ENCODE measurements at regions not wholly inside any gene's neighbourhood (a gene's known extent, or its start where the extent isn't known, plus 50 kb on each side); places are given as distances from the start of the nearest gene placed in this dataset.

DNA sequence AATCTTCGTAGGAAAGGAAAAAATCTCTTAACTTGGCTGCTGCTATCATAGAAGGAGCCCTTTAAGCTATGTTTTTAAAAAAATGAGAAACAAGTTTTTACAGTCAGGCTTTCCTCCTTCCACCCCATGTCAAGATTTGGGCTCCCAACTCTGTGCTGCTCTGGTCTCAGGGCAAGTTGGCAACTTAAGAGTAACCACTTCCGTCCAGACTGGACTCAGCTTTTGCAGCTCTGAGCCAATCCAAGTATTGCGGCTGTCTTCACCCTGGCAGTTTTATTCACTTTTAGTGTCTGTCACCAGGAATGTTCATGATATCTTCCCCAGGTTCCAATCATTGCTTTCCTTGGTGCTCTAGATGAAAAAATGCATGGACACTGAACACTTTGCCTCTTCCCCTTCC lies 115.9 kb upstream of the GAS1 start:
- no peaks in the 10 kb centered on the region for H3K9me3 ChIP-seq (ENCODE audit: low read depth)
- H3K27me3 ChIP-seq: no peaks in the 10 kb centered on the region
- H3K4me1 ChIP-seq (ENCODE audit: insufficient read depth): no peaks in the 10 kb centered on the region
- no peaks in the 10 kb centered on the region for H3K79me2 ChIP-seq
- H4K20me1 ChIP-seq (ENCODE audit: insufficient read depth, poor library complexity, severe bottlenecking): no peaks in the 10 kb centered on the region
- no peak for DNase-seq (ENCODE audit: low spot score)
- H3K27ac ChIP-seq: no peak overlapping the region
- no peak overlapping the region for H2AFZ ChIP-seq
- 95% methylated on average over 3 of the region's 3 CpGs for WGBS (ENCODE audit: low lambda C conversion rate, missing lambda C conversion rate)
- TF ChIP-seq EZH2phosphoT487 (IDR thresholded peaks at IDR 0.05; ENCODE audit: low read depth, severe bottlenecking, unreplicated experiment) (no peak), CTCF (IDR thresholded peaks at IDR 0.05; ENCODE audit: poor library complexity) (no peak), EZH2 (IDR thresholded peaks at IDR 0.05; ENCODE audit: borderline replicate concordance) (no peak)
- no peaks in the 10 kb centered on the region for H3K36me3 ChIP-seq (replicated peaks; ENCODE audit: insufficient read depth, low read depth)
- H3K4me2 ChIP-seq: no peak overlapping the region
- no peak overlapping the region for H3K4me3 ChIP-seq
- no peaks in the 10 kb centered on the region for H3K9me2 ChIP-seq (replicated peaks; ENCODE audit: insufficient read depth)

DNA sequence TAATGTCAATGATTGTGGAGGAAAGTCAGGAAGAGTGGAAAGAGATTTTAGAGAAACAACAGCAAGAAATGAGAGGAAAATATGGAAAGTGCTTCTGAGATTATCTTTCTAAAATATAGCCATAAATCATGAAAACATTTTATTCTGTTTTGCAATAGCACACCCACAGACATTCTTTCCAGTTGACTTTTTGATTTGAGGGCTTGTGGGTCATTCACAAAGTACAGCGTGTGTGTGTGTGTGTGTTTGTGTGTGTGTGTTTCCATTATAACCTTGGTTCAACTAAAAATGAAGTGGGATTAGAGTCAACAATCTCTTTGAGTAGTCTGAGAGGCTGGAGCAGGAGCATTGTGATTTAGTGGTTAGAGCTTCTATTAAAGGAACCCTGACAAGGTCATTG lies 116.6 kb upstream of the GAS1 start:
- H3K79me2 ChIP-seq: no peaks in the 10 kb centered on the region
- H3K9me2 ChIP-seq (replicated peaks; ENCODE audit: insufficient read depth): no peaks in the 10 kb centered on the region
- no peak overlapping the region for H3K4me2 ChIP-seq
- H4K20me1 ChIP-seq (ENCODE audit: insufficient read depth, poor library complexity, severe bottlenecking): no peaks in the 10 kb centered on the region
- H3K36me3 ChIP-seq (replicated peaks; ENCODE audit: insufficient read depth, low read depth): no peaks in the 10 kb centered on the region
- H3K27ac ChIP-seq: no peak overlapping the region
- H3K9me3 ChIP-seq (ENCODE audit: low read depth): no peaks in the 10 kb centered on the region
- H3K4me3 ChIP-seq: no peak overlapping the region
- H2AFZ ChIP-seq: no peak overlapping the region
- TF ChIP-seq EZH2 (IDR thresholded peaks at IDR 0.05; ENCODE audit: borderline replicate concordance) (no peak), CTCF (IDR thresholded peaks at IDR 0.05; ENCODE audit: poor library complexity) (no peak), EZH2phosphoT487 (IDR thresholded peaks at IDR 0.05; ENCODE audit: low read depth, severe bottlenecking, unreplicated experiment) (no peak)
- no peaks in the 10 kb centered on the region for H3K27me3 ChIP-seq
- no peaks in the 10 kb centered on the region for H3K4me1 ChIP-seq (ENCODE audit: insufficient read depth)
- WGBS (ENCODE audit: low lambda C conversion rate, missing lambda C conversion rate): 76% methylated on average over 1 of the region's 1 CpG
- DNase-seq (ENCODE audit: low spot score): no peak

- Histone ChIP-seq H3K27ac (no peak overlapping the region), H3K79me2 (no peaks in the 10 kb centered on the region), H3K4me2 (no peak overlapping the region), H3K4me3 (no peak overlapping the region), H3K36me3 (replicated peaks; ENCODE audit: insufficient read depth, low read depth) (no peaks in the 10 kb centered on the region), H4K20me1 (ENCODE audit: insufficient read depth, poor library complexity, severe bottlenecking) (no peaks in the 10 kb centered on the region), H3K27me3 (no peaks in the 10 kb centered on the region), H2AFZ (no peak overlapping the region), H3K4me1 (ENCODE audit: insufficient read depth) (no peaks in the 10 kb centered on the region), H3K9me2 (replicated peaks; ENCODE audit: insufficient read depth) (no peaks in the 10 kb centered on the region), H3K9me3 (ENCODE audit: low read depth) (no peaks in the 10 kb centered on the region)
- TF ChIP-seq EZH2phosphoT487 (IDR thresholded peaks at IDR 0.05; ENCODE audit: low read depth, severe bottlenecking, unreplicated experiment) (no peak), CTCF (IDR thresholded peaks at IDR 0.05; ENCODE audit: poor library complexity) (no peak), EZH2 (IDR thresholded peaks at IDR 0.05; ENCODE audit: borderline replicate concordance) (no peak)
- WGBS (ENCODE audit: low lambda C conversion rate, missing lambda C conversion rate): 69% methylated on average over 4 of the region's 4 CpGs
- no peak for DNase-seq (ENCODE audit: low spot score)
Observed at GRCh38 chr9:87064311-87064710, 117.0 kb upstream of the GAS1 start.

GRCh38 chr9:87065981-87066380 lies 118.7 kb upstream of the GAS1 start:
- Histone ChIP-seq H4K20me1 (ENCODE audit: insufficient read depth, poor library complexity, severe bottlenecking) (no peaks in the 10 kb centered on the region), H3K4me2 (no peak overlapping the region), H3K9me2 (replicated peaks; ENCODE audit: insufficient read depth) (no peaks in the 10 kb centered on the region), H3K27ac (no peak overlapping the region), H3K4me3 (no peak overlapping the region), H3K27me3 (no peaks in the 10 kb centered on the region), H3K4me1 (ENCODE audit: insufficient read depth) (no peaks in the 10 kb centered on the region), H3K36me3 (replicated peaks; ENCODE audit: insufficient read depth, low read depth) (no peaks in the 10 kb centered on the region), H3K79me2 (no peaks in the 10 kb centered on the region), H3K9me3 (ENCODE audit: low read depth) (no peaks in the 10 kb centered on the region), H2AFZ (no peak overlapping the region)
- 87% methylated on average over 4 of the region's 4 CpGs for WGBS (ENCODE audit: low lambda C conversion rate, missing lambda C conversion rate)
- TF ChIP-seq EZH2 (IDR thresholded peaks at IDR 0.05; ENCODE audit: borderline replicate concordance) (no peak), EZH2phosphoT487 (IDR thresholded peaks at IDR 0.05; ENCODE audit: low read depth, severe bottlenecking, unreplicated experiment) (no peak), CTCF (IDR thresholded peaks at IDR 0.05; ENCODE audit: poor library complexity) (no peak)
- no peak for DNase-seq (ENCODE audit: low spot score)
